Neural cell (in vitro differentiated cells): ENCODE measurements at regions not wholly inside any gene's neighbourhood (a gene's known extent, or its start where the extent isn't known, plus 50 kb on each side); places are given as distances from the start of the nearest gene placed in this dataset.

ENCODE experiments used
- H2AFZ ChIP-seq: fragments of 200-600, 300-800 bp; sonication (generic), shearing (Covaris generic); 2 replicates; pipeline ENCODE4 v1.6.0; 2014; ENCODE audit warnings: low read depth, mild to moderate bottlenecking, antibody characterized with exemption, low read length, moderate library complexity
- H3F3A ChIP-seq: fragments of 200-600 bp; shearing (Covaris generic); 2 replicates; pipeline ENCODE4 v1.6.1; 2016; ENCODE audit warnings: mild to moderate bottlenecking, moderate library complexity, mixed read lengths, antibody characterized with exemption, low read length; ENCODE audit not compliant: insufficient read depth, poor library complexity, severe bottlenecking
- H3K27ac ChIP-seq: fragments of 200-600, 300-800 bp; sonication (generic), shearing (Covaris generic); 2 replicates; pipeline ENCODE4 v1.5.1; 2014; ENCODE audit warnings: mild to moderate bottlenecking, low read length, moderate library complexity
- H3K27me3 ChIP-seq: fragments of 300-800, 200-600 bp; sonication (generic), shearing (Covaris generic); 2 replicates; pipeline ENCODE4 v1.6.0; 2014; ENCODE audit warnings: mild to moderate bottlenecking, low read depth, low read length, moderate library complexity; ENCODE audit not compliant: insufficient read depth
- H3K36me3 ChIP-seq: fragments of 300-800, 200-600 bp; sonication (generic), shearing (Covaris generic); 2 replicates; pipeline ENCODE4 v1.5.1; 2014; ENCODE audit warnings: mild to moderate bottlenecking, antibody characterized with exemption, low read length, moderate library complexity; ENCODE audit not compliant: insufficient read depth
- H3K4me2 ChIP-seq: fragments of 300-800, 200-600 bp; sonication (generic), shearing (Covaris generic); 2 replicates; pipeline ENCODE4 v1.6.0; 2014; ENCODE audit warnings: mild to moderate bottlenecking, low read length
- H3K4me3 ChIP-seq: fragments of 300-800, 200-600 bp; sonication (generic), shearing (Covaris generic); 2 replicates; pipeline ENCODE4 v1.5.1; 2014; ENCODE audit warnings: mild to moderate bottlenecking, low read length, moderate library complexity
- H3K79me2 ChIP-seq: fragments of 200-600 bp; shearing (Covaris generic); replicated peaks from 2 replicates; pipeline ENCODE4 v1.6.0; 2014; ENCODE audit warnings: mild to moderate bottlenecking, low read length, moderate library complexity; ENCODE audit not compliant: insufficient read depth
- H3K9ac ChIP-seq: fragments of 300-800, 200-600 bp; sonication (generic), shearing (Covaris generic); 2 replicates; pipeline ENCODE4 v1.6.1; 2016; ENCODE audit warnings: mild to moderate bottlenecking, low read length, mixed read lengths
- H3K9me2 ChIP-seq: fragments of 200-600 bp; shearing (Covaris generic); 2 replicates; pipeline ENCODE4 v1.6.1; 2016; ENCODE audit warnings: mild to moderate bottlenecking, low read length, mixed read lengths; ENCODE audit not compliant: insufficient read depth
- H3K9me3 ChIP-seq: fragments of 200-600, 300-800 bp; sonication (generic), shearing (Covaris generic); 2 replicates; pipeline ENCODE4 v1.6.1; 2016; ENCODE audit warnings: mild to moderate bottlenecking, mixed run types, low read length, moderate library complexity, mixed read lengths
- H4K20me1 ChIP-seq: fragments of 200-600 bp; shearing (Covaris generic); 2 replicates; pipeline ENCODE4 v1.6.1; 2016; ENCODE audit warnings: mild to moderate bottlenecking, mixed run types; ENCODE audit not compliant: insufficient read depth
- EP300 ChIP-seq: fragments of 450-650 bp; conservative IDR thresholded peaks from 2 replicates; pipeline ENCODE4 v1.6.1; 2014; ENCODE audit warnings: antibody characterized with exemption, mild to moderate bottlenecking, moderate library complexity; ENCODE audit not compliant: poor library complexity, severe bottlenecking
- EZH2 ChIP-seq: fragments of 200-600, 300-800 bp; shearing (Covaris generic), sonication (generic); IDR thresholded peaks from 2 replicates; pipeline ENCODE4 v1.6.1; 2014; ENCODE audit warnings: antibody characterized with exemption, low read length, borderline replicate concordance, mild to moderate bottlenecking; ENCODE audit not compliant: insufficient read depth, poor library complexity, severe bottlenecking
- MXI1 ChIP-seq: fragments of 450-650 bp; conservative IDR thresholded peaks from 2 replicates; pipeline ENCODE4 v1.6.1; 2014; ENCODE audit warnings: antibody characterized with exemption, mild to moderate bottlenecking; ENCODE audit not compliant: poor library complexity, severe bottlenecking
- POLR2AphosphoS5 ChIP-seq: IDR thresholded peaks from 2 replicates; pipeline ENCODE4 v1.6.1; 2012
- RAD21 ChIP-seq: fragments of 450-650 bp; conservative IDR thresholded peaks from 2 replicates; pipeline ENCODE4 v1.6.1; 2014; ENCODE audit warnings: antibody characterized with exemption, mild to moderate bottlenecking, moderate library complexity
- REST ChIP-seq: IDR thresholded peaks from 2 replicates; pipeline ENCODE4 v1.6.1; 2012; ENCODE audit warnings: borderline replicate concordance
- SMC3 ChIP-seq: fragments of 450-650 bp; conservative IDR thresholded peaks from 2 replicates; pipeline ENCODE4 v1.6.1; 2014; ENCODE audit warnings: antibody characterized with exemption, mild to moderate bottlenecking, moderate library complexity; ENCODE audit not compliant: poor library complexity
- TAF1 ChIP-seq: IDR thresholded peaks from 2 replicates; pipeline ENCODE4 v1.6.1; 2012; ENCODE audit warnings: low read depth
- TF ChIP-seq, protein P1 (sequence below): fragments of 450-650 bp; IDR thresholded peaks from 2 replicates; pipeline ENCODE4 v1.5.1; 2014; ENCODE audit warnings: antibody characterized with exemption, mild to moderate bottlenecking, moderate library complexity; ENCODE audit not compliant: poor library complexity, severe bottlenecking

DNA sequence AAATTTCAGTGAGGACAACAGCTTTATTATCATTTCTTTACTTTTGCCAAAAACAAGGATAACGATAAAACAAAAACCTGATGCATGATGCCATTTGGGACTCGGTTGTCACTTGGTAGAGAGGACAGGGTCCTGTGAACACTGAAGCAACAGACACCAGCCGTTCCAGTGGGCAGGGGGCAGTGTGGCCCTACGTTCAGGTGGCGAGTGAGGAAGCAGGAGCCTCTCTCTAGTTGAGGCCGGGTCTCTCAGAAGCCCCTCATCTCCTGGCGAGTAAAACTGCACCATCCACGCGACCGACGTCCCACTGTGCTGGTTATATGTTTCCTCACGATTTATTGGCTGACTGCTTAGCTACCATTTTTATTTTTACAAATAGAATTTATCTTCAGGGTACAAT, 231.6 kb downstream of the THBS2 start:
- no peak overlapping the region for H3K27ac ChIP-seq
- no peak overlapping the region for H3K4me2 ChIP-seq
- no peaks in the 10 kb centered on the region for H3K27me3 ChIP-seq
- no peak overlapping the region for H3K4me3 ChIP-seq
- H3K9ac ChIP-seq: no peak overlapping the region
- H3K36me3 ChIP-seq: no peaks in the 10 kb centered on the region
- no peaks in the 10 kb centered on the region for H4K20me1 ChIP-seq
- TF ChIP-seq POLR2AphosphoS5 (no peak), RAD21 (no peak), TAF1 (no peak)
- H3K9me2 ChIP-seq: no peaks in the 10 kb centered on the region
- no peaks in the 10 kb centered on the region for H3K79me2 ChIP-seq
- H3F3A ChIP-seq: no peaks in the 10 kb centered on the region
- no peak overlapping the region for H2AFZ ChIP-seq
- no peaks in the 10 kb centered on the region for H3K9me3 ChIP-seq

GRCh38 chr6:169020821-169021220, 232.8 kb downstream of the THBS2 start:
- no peaks in the 10 kb centered on the region for H4K20me1 ChIP-seq
- no peak overlapping the region for H3K27ac ChIP-seq
- H3K79me2 ChIP-seq: no peaks in the 10 kb centered on the region
- no peaks in the 10 kb centered on the region for H3F3A ChIP-seq
- TF ChIP-seq EP300 (no peak), SMC3 (no peak), POLR2AphosphoS5 (no peak), RAD21 (no peak), MXI1 (no peak), EZH2 (no peak), TAF1 (no peak), REST (no peak)
- TF ChIP-seq, protein P1, sequence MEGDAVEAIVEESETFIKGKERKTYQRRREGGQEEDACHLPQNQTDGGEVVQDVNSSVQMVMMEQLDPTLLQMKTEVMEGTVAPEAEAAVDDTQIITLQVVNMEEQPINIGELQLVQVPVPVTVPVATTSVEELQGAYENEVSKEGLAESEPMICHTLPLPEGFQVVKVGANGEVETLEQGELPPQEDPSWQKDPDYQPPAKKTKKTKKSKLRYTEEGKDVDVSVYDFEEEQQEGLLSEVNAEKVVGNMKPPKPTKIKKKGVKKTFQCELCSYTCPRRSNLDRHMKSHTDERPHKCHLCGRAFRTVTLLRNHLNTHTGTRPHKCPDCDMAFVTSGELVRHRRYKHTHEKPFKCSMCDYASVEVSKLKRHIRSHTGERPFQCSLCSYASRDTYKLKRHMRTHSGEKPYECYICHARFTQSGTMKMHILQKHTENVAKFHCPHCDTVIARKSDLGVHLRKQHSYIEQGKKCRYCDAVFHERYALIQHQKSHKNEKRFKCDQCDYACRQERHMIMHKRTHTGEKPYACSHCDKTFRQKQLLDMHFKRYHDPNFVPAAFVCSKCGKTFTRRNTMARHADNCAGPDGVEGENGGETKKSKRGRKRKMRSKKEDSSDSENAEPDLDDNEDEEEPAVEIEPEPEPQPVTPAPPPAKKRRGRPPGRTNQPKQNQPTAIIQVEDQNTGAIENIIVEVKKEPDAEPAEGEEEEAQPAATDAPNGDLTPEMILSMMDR: no peak
- no peak overlapping the region for H3K4me3 ChIP-seq
- no peaks in the 10 kb centered on the region for H3K9me2 ChIP-seq
- H2AFZ ChIP-seq: no peak overlapping the region
- H3K9ac ChIP-seq: no peak overlapping the region
- no peaks in the 10 kb centered on the region for H3K9me3 ChIP-seq
- no peak overlapping the region for H3K4me2 ChIP-seq
- no peaks in the 10 kb centered on the region for H3K27me3 ChIP-seq
- no peaks in the 10 kb centered on the region for H3K36me3 ChIP-seq
